ENCODE measurements at regions not wholly inside any gene's neighbourhood (a gene's known extent, or its start where the extent isn't known, plus 50 kb on each side); places are given as distances from the start of the nearest gene placed in this dataset.

- CTCF ChIA-PET = interaction anchor here (0.6 kb wide), 1 partner anchor 55 kb away, joined by 4 read pairs; no protein-coding TSS in a partner anchor
- DNase-seq (ENCODE audit: extremely low spot score) = no peak
- POLR2A ChIA-PET = no interaction called here
- TF ChIP-seq LEF1 (IDR thresholded peaks at IDR 0.05; ENCODE audit: borderline replicate concordance) = no peak
- TF ChIP-seq SP1 (IDR thresholded peaks at IDR 0.05) = no peak
- TF ChIP-seq ELF4 (IDR thresholded peaks at IDR 0.05) = no peak
- TF ChIP-seq FOXK2 (IDR thresholded peaks at IDR 0.05) = no peak
- TF ChIP-seq NFRKB (IDR thresholded peaks at IDR 0.05) = no peak
- TF ChIP-seq PKNOX1 (IDR thresholded peaks at IDR 0.05) = no peak
- no peak for TF ChIP-seq SUZ12 (IDR thresholded peaks at IDR 0.05)
- TF ChIP-seq ZNF384 (IDR thresholded peaks at IDR 0.05) = no peak
- no peak for TF ChIP-seq FOXM1 (IDR thresholded peaks at IDR 0.05; ENCODE audit: borderline replicate concordance)
- no peak for TF ChIP-seq L3MBTL2 (conservative IDR thresholded peaks at IDR 0.05)
- TF ChIP-seq FOXA1 (IDR thresholded peaks at IDR 0.05) = no peak
- no peak for TF ChIP-seq CTBP1 (IDR thresholded peaks at IDR 0.05; ENCODE audit: borderline replicate concordance)
- TF ChIP-seq TARDBP (IDR thresholded peaks at IDR 0.05) = no peak
Measured at GRCh38 chr11:134532921-134533421, 120.9 kb upstream of the B3GAT1 start.

GRCh38 chr11:134532131-134532920 is 120.3 kb upstream of the B3GAT1 start:
- CTCF ChIA-PET = no interaction called here
- TF ChIP-seq ARNT (IDR thresholded peaks at IDR 0.05) = no peak
- TF ChIP-seq HDGF (IDR thresholded peaks at IDR 0.05; ENCODE audit: borderline replicate concordance) = no peak
- no peak for TF ChIP-seq SP1 (IDR thresholded peaks at IDR 0.05)
- no peak for TF ChIP-seq ZNF384 (IDR thresholded peaks at IDR 0.05)
- no peak for TF ChIP-seq BHLHE40 (IDR thresholded peaks at IDR 0.05; ENCODE audit: borderline replicate concordance)
- no peak for TF ChIP-seq ELF4 (IDR thresholded peaks at IDR 0.05)
- no peak for TF ChIP-seq SUZ12 (IDR thresholded peaks at IDR 0.05)
- TF ChIP-seq NFRKB (IDR thresholded peaks at IDR 0.05) = no peak
- no peak for TF ChIP-seq FOXA1 (IDR thresholded peaks at IDR 0.05)
- TF ChIP-seq LEF1 (IDR thresholded peaks at IDR 0.05; ENCODE audit: borderline replicate concordance) = no peak
- no peak for TF ChIP-seq TARDBP (IDR thresholded peaks at IDR 0.05)
- TF ChIP-seq CTBP1 (IDR thresholded peaks at IDR 0.05; ENCODE audit: borderline replicate concordance) = no peak
- no peak for TF ChIP-seq PKNOX1 (IDR thresholded peaks at IDR 0.05)
- no peak for TF ChIP-seq L3MBTL2 (conservative IDR thresholded peaks at IDR 0.05)
- no peak for TF ChIP-seq FOXM1 (IDR thresholded peaks at IDR 0.05; ENCODE audit: borderline replicate concordance)
- POLR2A ChIA-PET = no interaction called here
- no peak for DNase-seq (ENCODE audit: extremely low spot score)

- POLR2A ChIA-PET = no interaction called here
- TF ChIP-seq FOXK2 (IDR thresholded peaks at IDR 0.05) = no peak
- no peak for DNase-seq (ENCODE audit: extremely low spot score)
- CTCF ChIA-PET = no interaction called here
Measured at GRCh38 chr11:134531327-134532130, 119.5 kb upstream of the B3GAT1 start.

- CTCF ChIA-PET = interaction anchor here (0.7 kb wide), 1 partner anchor 9 kb away, joined by 3 read pairs; no protein-coding TSS in a partner anchor
- POLR2A ChIA-PET = no interaction called here
- TF ChIP-seq L3MBTL2 (conservative IDR thresholded peaks at IDR 0.05) = no peak
- no peak for TF ChIP-seq ARNT (IDR thresholded peaks at IDR 0.05)
- no peak for TF ChIP-seq HDGF (IDR thresholded peaks at IDR 0.05; ENCODE audit: borderline replicate concordance)
- no peak for TF ChIP-seq PKNOX1 (IDR thresholded peaks at IDR 0.05)
- no peak for TF ChIP-seq BHLHE40 (IDR thresholded peaks at IDR 0.05; ENCODE audit: borderline replicate concordance)
- TF ChIP-seq FOXK2 (IDR thresholded peaks at IDR 0.05) = no peak
- TF ChIP-seq FOXM1 (IDR thresholded peaks at IDR 0.05; ENCODE audit: borderline replicate concordance) = no peak
- TF ChIP-seq NFRKB (IDR thresholded peaks at IDR 0.05) = no peak
- no peak for TF ChIP-seq FOXA1 (IDR thresholded peaks at IDR 0.05)
- TF ChIP-seq SUZ12 (IDR thresholded peaks at IDR 0.05) = no peak
- no peak for TF ChIP-seq ELF4 (IDR thresholded peaks at IDR 0.05)
- TF ChIP-seq LEF1 (IDR thresholded peaks at IDR 0.05; ENCODE audit: borderline replicate concordance) = no peak
- TF ChIP-seq TARDBP (IDR thresholded peaks at IDR 0.05) = no peak
- no peak for TF ChIP-seq SP1 (IDR thresholded peaks at IDR 0.05)
- no peak for DNase-seq (ENCODE audit: extremely low spot score)
Measured at GRCh38 chr11:134530636-134531326, 118.7 kb upstream of the B3GAT1 start.

- DNase-seq (ENCODE audit: extremely low spot score) = no peak
- TF ChIP-seq ARNT (IDR thresholded peaks at IDR 0.05) = no peak
- no peak for TF ChIP-seq BHLHE40 (IDR thresholded peaks at IDR 0.05; ENCODE audit: borderline replicate concordance)
- no peak for TF ChIP-seq PKNOX1 (IDR thresholded peaks at IDR 0.05)
- TF ChIP-seq HDGF (IDR thresholded peaks at IDR 0.05; ENCODE audit: borderline replicate concordance) = no peak
- no peak for TF ChIP-seq TARDBP (IDR thresholded peaks at IDR 0.05)
- TF ChIP-seq SP1 (IDR thresholded peaks at IDR 0.05) = no peak
- no peak for TF ChIP-seq L3MBTL2 (conservative IDR thresholded peaks at IDR 0.05)
- no peak for TF ChIP-seq ELF4 (IDR thresholded peaks at IDR 0.05)
- TF ChIP-seq CTBP1 (IDR thresholded peaks at IDR 0.05; ENCODE audit: borderline replicate concordance) = no peak
- no peak for TF ChIP-seq FOXA1 (IDR thresholded peaks at IDR 0.05)
- TF ChIP-seq NFRKB (IDR thresholded peaks at IDR 0.05) = no peak
- no peak for TF ChIP-seq LEF1 (IDR thresholded peaks at IDR 0.05; ENCODE audit: borderline replicate concordance)
- no peak for TF ChIP-seq ZNF384 (IDR thresholded peaks at IDR 0.05)
- TF ChIP-seq SUZ12 (IDR thresholded peaks at IDR 0.05) = no peak
- TF ChIP-seq FOXM1 (IDR thresholded peaks at IDR 0.05; ENCODE audit: borderline replicate concordance) = no peak
- no peak for TF ChIP-seq FOXK2 (IDR thresholded peaks at IDR 0.05)
- POLR2A ChIA-PET = no interaction called here
- CTCF ChIA-PET = no interaction called here
Measured at GRCh38 chr11:134529212-134530096, 117.4 kb upstream of the B3GAT1 start.
